HepG2 (cell line): ENCODE measurements at regions not wholly inside any gene's neighbourhood (a gene's known extent, or its start where the extent isn't known, plus 50 kb on each side); places are given as distances from the start of the nearest gene placed in this dataset.

ENCODE experiments used
- ATAC-seq: fragments of 200-7000 bp; cut with Tn5 transposase; 3 replicates; pipeline ENCODE4 v1.9.1; 2020; ENCODE audit warnings: mild to moderate bottlenecking, moderate library complexity
- BruUV-seq: library from RNA; stranded (reverse); fragments of 400-500 nt; replicated peaks from 2 replicates; lab custom pipeline; 2021; lab: Mats Ljungman, UMichigan
- CTCF ChIA-PET: fragments of 300-600 bp; formaldehyde crosslinking; extraction: SDS; loops from one replicate; lab custom pipeline; 2021; ENCODE audit warnings: low total read pairs, inconsistent platforms, low intra/inter-chr PET ratio; lab: Yijun Ruan, JAX
- POLR2A ChIA-PET: fragments of 350-600 bp; sonication (Branson Sonifier 250); formaldehyde crosslinking; loops from one replicate; lab custom pipeline; 2020; ENCODE audit warnings: antibody characterized with exemption, inconsistent platforms; lab: Yijun Ruan, JAX
- DNase-seq: peaks from one replicate; pipeline ENCODE4 v3.0.0-alpha.2; 2015; ENCODE audit warnings: low spot score
- FAIRE-seq: peaks from 3 replicates; lab custom pipeline; 2011; peaks lifted over from hg19 to GRCh38; lab: Jason Lieb, UNC
- H2AFZ ChIP-seq: one replicate; pipeline ENCODE4 v1.6.1; 2011; ENCODE audit warnings: low read length, inconsistent platforms
- H3K27ac ChIP-seq: fragments of 300-600 bp; 3 replicates; pipeline ENCODE4 v1.8.0; 2011; ENCODE audit warnings: mixed run types, mild to moderate bottlenecking, mixed read lengths, low read length, inconsistent platforms; ENCODE audit not compliant: insufficient read depth; ENCODE audit errors: extremely low read length
- H3K27me3 ChIP-seq, 2 experiments: fragments of 200-600 bp in 1 of 2; 2 replicates in 1 of 2; 3 replicates in 1 of 2; pipeline versions ENCODE4 v1.6.0 to v1.8.0; 2011; ENCODE audit warnings: low read length in 2 of 2, mild to moderate bottlenecking in 2 of 2, moderate library complexity in 2 of 2, inconsistent platforms in 1 of 2; ENCODE audit not compliant: insufficient read depth in 2 of 2, control insufficient read depth in 1 of 2
- H3K36me3 ChIP-seq, 2 experiments: fragments of 200-600 bp in 1 of 2; replicated peaks in 1 of 2; 2 replicates in 1 of 2; 3 replicates in 1 of 2; pipeline versions ENCODE4 v1.5.1 to v1.8.0; 2011; ENCODE audit warnings: low read length in 2 of 2, inconsistent platforms in 1 of 2; ENCODE audit not compliant: insufficient read depth in 2 of 2, control insufficient read depth in 1 of 2
- H3K4me1 ChIP-seq: 2 replicates; pipeline ENCODE4 v1.5.1; 2012; ENCODE audit warnings: low read length, inconsistent platforms; ENCODE audit not compliant: insufficient read depth
- H3K4me2 ChIP-seq: 2 replicates; pipeline ENCODE4 v1.6.0; 2011; ENCODE audit warnings: low read depth, low read length, inconsistent platforms
- H3K4me3 ChIP-seq, 3 experiments: fragments of 200-600 bp in 1 of 3; sonication (generic), shearing (Covaris generic) in 1 of 3; replicated peaks in 1 of 3; 2 replicates each; pipeline ENCODE4 v1.5.1; 2011 to 2016; ENCODE audit warnings: low read length in 3 of 3, inconsistent platforms in 2 of 3, low read depth in 2 of 3, mild to moderate bottlenecking in 2 of 3, control low read depth in 1 of 3, mixed read lengths in 1 of 3; ENCODE audit not compliant: insufficient read depth in 1 of 3
- H3K79me2 ChIP-seq: one replicate; pipeline ENCODE4 v1.6.1; 2011; ENCODE audit warnings: low read length, inconsistent platforms; ENCODE audit not compliant: insufficient read depth
- H3K9ac ChIP-seq: 2 replicates; pipeline ENCODE4 v1.6.0; 2011; ENCODE audit warnings: mild to moderate bottlenecking, low read depth, low read length, inconsistent platforms; ENCODE audit not compliant: insufficient read depth
- H3K9me3 ChIP-seq: 2 replicates; pipeline ENCODE4 v1.5.1; 2012; ENCODE audit warnings: mild to moderate bottlenecking, low read length
- H4K20me1 ChIP-seq: 2 replicates; pipeline ENCODE4 v1.6.0; 2011; ENCODE audit warnings: inconsistent platforms, mild to moderate bottlenecking, low read length, moderate library complexity; ENCODE audit not compliant: insufficient read depth
- FOXJ3 ChIP-seq: sonication (generic); formaldehyde crosslinking; IDR thresholded peaks from 2 replicates; pipeline ENCODE4 v1.4.0; 2020; ENCODE audit warnings: missing genetic modification reagents, mild to moderate bottlenecking, borderline replicate concordance
- KMT2B ChIP-seq: IDR thresholded peaks from 2 replicates; pipeline ENCODE4 v1.6.1; 2016; ENCODE audit warnings: missing genetic modification reagents, missing compliant biosample characterization
- RAD21 ChIP-seq: fragments of 450-650 bp; formaldehyde crosslinking; IDR thresholded peaks from 2 replicates; pipeline ENCODE4 v1.5.0; 2020; ENCODE audit warnings: mild to moderate bottlenecking
- REXO4 ChIP-seq: sonication (generic); formaldehyde crosslinking; IDR thresholded peaks from 2 replicates; pipeline ENCODE4 v1.8.0; 2022; ENCODE audit warnings: missing genetic modification reagents, mild to moderate bottlenecking, borderline replicate concordance
- SAFB2 ChIP-seq: sonication (generic); formaldehyde crosslinking; IDR thresholded peaks from 2 replicates; pipeline ENCODE4 v1.5.1; 2020; ENCODE audit warnings: missing genetic modification reagents, low read depth, mild to moderate bottlenecking, borderline replicate concordance
- XRCC5 ChIP-seq: fragments of 200-400 bp; formaldehyde crosslinking; optimal IDR thresholded peaks from 2 replicates; pipeline ENCODE3; 2017; ENCODE audit warnings: mild to moderate bottlenecking, low read length
- ZFP36 ChIP-seq: fragments of 150-350 bp; IDR thresholded peaks from 2 replicates; pipeline ENCODE4 v1.6.1; 2018; ENCODE audit warnings: borderline replicate concordance, low read length, low read depth; ENCODE audit not compliant: partially characterized antibody
- ZIK1 ChIP-seq: sonication (generic); formaldehyde crosslinking; IDR thresholded peaks from 2 replicates; pipeline ENCODE4 v1.5.0; 2020; ENCODE audit warnings: mild to moderate bottlenecking, low read depth, missing genetic modification reagents, borderline replicate concordance
- ZNF205 ChIP-seq: IDR thresholded peaks from 2 replicates; pipeline ENCODE4 v1.6.1; 2018; ENCODE audit warnings: missing biosample characterization, missing genetic modification reagents
- ZNF256 ChIP-seq: sonication (generic); formaldehyde crosslinking; conservative IDR thresholded peaks from 2 replicates; pipeline ENCODE4 v1.4.0; 2020; ENCODE audit warnings: missing genetic modification reagents
- ZNF552 ChIP-seq: sonication (generic); formaldehyde crosslinking; IDR thresholded peaks from 2 replicates; pipeline ENCODE4 v1.9.0; 2022; ENCODE audit warnings: missing genetic modification reagents, mild to moderate bottlenecking, borderline replicate concordance
- ZNF772 ChIP-seq: sonication (generic); formaldehyde crosslinking; IDR thresholded peaks from 2 replicates; pipeline ENCODE4 v1.5.0; 2020; ENCODE audit warnings: mild to moderate bottlenecking, missing genetic modification reagents
- WGBS: methylation state at CpG from one replicate; pipeline ENCODE4 v1.1.6; 2017; ENCODE audit warnings: low lambda C conversion rate; 5-methylcytosine and 5-hydroxymethylcytosine counted together
- in situ Hi-C: cut with HindIII; loops from 2 replicates; pipeline ENCODE4 v1.10.0; 2017; ENCODE audit warnings: low pct_unique_long_range_greater_than_20kb; ENCODE audit not compliant: extremely low pct_ligation_motif_present
- intact Hi-C: fragments of 100-400 bp; cut with micrococcal nuclease; formaldehyde crosslinking; loops from one replicate; pipeline ENCODE4 v1.10.0; 2022; ENCODE audit not compliant: unreplicated experiment
- TF ChIP-seq, protein P1 (sequence below): sonication (generic); formaldehyde crosslinking; IDR thresholded peaks from 2 replicates; pipeline ENCODE4 v1.8.0; 2022; ENCODE audit warnings: mild to moderate bottlenecking, missing genetic modification reagents, borderline replicate concordance
- TF ChIP-seq, protein P2 (sequence below): sonication (generic); formaldehyde crosslinking; IDR thresholded peaks from 2 replicates; pipeline ENCODE4 v1.5.0; 2020; ENCODE audit warnings: missing genetic modification reagents
- TF ChIP-seq, protein P3 (sequence below): IDR thresholded peaks from 2 replicates; pipeline ENCODE4 v1.6.1; 2018; ENCODE audit warnings: missing genetic modification reagents, mild to moderate bottlenecking, missing compliant biosample characterization
- TF ChIP-seq, protein P4 (sequence below): IDR thresholded peaks from 2 replicates; pipeline ENCODE4 v1.6.1; 2016
- TF ChIP-seq, protein P5 (sequence below): sonication (generic); formaldehyde crosslinking; IDR thresholded peaks from 2 replicates; pipeline ENCODE4 v1.5.1; 2020; ENCODE audit warnings: mild to moderate bottlenecking, missing genetic modification reagents, borderline replicate concordance

DNA sequence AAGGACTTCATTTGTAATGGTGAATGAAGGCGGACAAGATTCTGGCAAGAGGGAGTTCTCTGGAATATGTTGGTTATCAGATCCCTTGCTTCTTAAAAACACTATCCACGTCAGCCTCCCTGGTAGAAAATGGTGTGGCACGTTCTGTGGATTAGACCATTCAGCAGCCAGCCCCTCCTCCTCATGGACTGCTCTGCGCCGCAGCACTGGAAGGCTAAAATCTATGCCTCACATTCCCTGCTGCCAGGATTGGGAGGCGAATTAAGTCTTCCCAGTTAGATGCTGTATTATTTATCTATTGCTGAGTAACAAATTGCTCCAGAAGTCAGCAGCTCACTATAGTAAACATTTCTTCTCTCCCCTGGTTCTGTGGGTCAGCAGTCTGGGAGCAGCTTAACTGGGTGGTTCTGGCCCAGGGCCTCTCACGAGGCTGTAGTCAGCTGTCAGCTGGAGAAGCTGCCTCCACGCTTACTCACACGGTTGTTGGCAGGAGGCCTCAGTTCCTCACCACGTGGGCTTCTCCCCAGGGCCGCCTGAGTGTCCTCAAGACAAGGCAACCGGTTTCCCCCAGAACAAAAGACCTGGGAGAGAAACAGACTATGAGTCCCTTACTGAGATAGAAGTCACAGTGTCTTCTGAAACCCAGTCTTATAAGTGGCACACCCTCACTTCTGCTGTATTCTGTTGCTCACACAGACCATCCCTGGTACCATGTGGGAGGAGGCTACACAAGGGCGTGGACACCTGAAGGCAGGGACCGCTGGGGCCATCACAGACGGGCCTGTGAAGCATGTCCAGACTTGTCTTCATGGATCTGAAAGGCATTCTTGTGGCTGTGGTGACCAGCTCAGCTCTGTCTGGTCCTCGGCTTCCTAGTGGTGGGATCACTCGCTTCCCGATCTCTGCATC lies 101.0 kb downstream of the NRN1 start:
- ChIA-PET POLR2A (no interaction called here), CTCF (no interaction called here)
- FAIRE-seq (no peak), DNase-seq (no peak), ATAC-seq (no peak; the same call in 2 of the 3 replicates)
- Histone ChIP-seq H3K4me3 (no peak overlapping the region), H3K9ac (no peak overlapping the region), H3K36me3 (no peaks in the 10 kb centered on the region), H3K79me2 (no peaks in the 10 kb centered on the region), H3K9me3 (no peaks in the 10 kb centered on the region), H3K27ac (no peak overlapping the region), H3K27me3 (no peaks in the 10 kb centered on the region), H4K20me1 (no peaks in the 10 kb centered on the region), H2AFZ (no peak overlapping the region), H3K4me1 (no peaks in the 10 kb centered on the region), H3K4me2 (no peak overlapping the region)
- TF ChIP-seq REXO4 (CRISPR knock-in tag): no peak
- TF ChIP-seq ZNF772 (CRISPR knock-in tag): no peak
- TF ChIP-seq, protein P1, sequence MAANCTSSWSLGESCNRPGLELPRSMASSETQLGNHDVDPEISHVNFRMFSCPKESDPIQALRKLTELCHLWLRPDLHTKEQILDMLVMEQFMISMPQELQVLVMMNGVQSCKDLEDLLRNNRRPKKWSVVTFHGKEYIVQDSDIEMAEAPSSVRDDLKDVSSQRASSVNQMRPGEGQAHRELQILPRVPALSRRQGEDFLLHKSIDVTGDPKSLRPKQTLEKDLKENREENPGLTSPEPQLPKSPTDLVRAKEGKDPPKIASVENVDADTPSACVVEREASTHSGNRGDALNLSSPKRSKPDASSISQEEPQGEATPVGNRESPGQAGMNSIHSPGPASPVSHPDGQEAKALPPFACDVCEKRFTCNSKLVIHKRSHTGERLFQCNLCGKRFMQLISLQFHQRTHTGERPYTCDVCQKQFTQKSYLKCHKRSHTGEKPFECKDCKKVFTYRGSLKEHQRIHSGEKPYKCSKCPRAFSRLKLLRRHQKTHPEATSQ (CRISPR knock-in tag): no peak
- no peak for TF ChIP-seq ZNF256 (CRISPR knock-in tag)
- no peak for TF ChIP-seq RAD21
- no peak for TF ChIP-seq ZFP36
- no peak for TF ChIP-seq ZIK1 (CRISPR knock-in tag)
- no peak for TF ChIP-seq SAFB2
- no peak for TF ChIP-seq FOXJ3
- TF ChIP-seq, protein P2, sequence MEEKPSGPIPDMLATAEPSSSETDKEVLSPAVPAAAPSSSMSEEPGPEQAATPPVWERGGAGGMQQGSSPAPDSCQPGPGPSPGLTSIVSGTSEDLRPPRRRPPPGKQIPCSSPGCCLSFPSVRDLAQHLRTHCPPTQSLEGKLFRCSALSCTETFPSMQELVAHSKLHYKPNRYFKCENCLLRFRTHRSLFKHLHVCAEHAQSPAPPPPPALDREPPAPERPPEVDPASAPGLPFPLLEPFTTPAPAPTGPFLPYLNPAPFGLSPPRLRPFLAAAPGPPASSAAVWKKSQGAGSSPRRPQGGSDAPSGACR: no peak
- no peak for TF ChIP-seq ZNF552
- no peak for TF ChIP-seq XRCC5
- TF ChIP-seq, protein P3, sequence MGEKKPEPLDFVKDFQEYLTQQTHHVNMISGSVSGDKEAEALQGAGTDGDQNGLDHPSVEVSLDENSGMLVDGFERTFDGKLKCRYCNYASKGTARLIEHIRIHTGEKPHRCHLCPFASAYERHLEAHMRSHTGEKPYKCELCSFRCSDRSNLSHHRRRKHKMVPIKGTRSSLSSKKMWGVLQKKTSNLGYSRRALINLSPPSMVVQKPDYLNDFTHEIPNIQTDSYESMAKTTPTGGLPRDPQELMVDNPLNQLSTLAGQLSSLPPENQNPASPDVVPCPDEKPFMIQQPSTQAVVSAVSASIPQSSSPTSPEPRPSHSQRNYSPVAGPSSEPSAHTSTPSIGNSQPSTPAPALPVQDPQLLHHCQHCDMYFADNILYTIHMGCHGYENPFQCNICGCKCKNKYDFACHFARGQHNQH (CRISPR knock-in tag): no peak
- TF ChIP-seq, protein P4, sequence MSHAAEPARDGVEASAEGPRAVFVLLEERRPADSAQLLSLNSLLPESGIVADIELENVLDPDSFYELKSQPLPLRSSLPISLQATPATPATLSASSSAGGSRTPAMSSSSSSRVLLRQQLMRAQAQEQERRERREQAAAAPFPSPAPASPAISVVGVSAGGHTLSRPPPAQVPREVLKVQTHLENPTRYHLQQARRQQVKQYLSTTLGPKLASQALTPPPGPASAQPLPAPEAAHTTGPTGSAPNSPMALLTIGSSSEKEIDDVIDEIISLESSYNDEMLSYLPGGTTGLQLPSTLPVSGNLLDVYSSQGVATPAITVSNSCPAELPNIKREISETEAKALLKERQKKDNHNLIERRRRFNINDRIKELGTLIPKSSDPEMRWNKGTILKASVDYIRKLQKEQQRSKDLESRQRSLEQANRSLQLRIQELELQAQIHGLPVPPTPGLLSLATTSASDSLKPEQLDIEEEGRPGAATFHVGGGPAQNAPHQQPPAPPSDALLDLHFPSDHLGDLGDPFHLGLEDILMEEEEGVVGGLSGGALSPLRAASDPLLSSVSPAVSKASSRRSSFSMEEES (CRISPR knock-in tag): no peak
- TF ChIP-seq ZNF205 (CRISPR knock-in tag): no peak
- TF ChIP-seq KMT2B (CRISPR knock-in tag): no peak
- TF ChIP-seq, protein P5, sequence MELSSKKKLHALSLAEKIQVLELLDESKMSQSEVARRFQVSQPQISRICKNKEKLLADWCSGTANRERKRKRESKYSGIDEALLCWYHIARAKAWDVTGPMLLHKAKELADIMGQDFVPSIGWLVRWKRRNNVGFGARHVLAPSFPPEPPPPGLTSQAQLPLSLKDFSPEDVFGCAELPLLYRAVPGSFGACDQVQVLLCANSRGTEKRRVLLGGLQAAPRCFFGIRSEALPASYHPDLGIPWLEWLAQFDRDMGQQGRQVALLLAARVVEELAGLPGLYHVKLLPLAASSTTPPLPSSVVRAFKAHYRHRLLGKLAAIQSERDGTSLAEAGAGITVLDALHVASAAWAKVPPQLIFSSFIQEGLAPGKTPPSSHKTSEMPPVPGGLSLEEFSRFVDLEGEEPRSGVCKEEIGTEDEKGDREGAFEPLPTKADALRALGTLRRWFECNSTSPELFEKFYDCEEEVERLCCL (CRISPR knock-in tag): no peak
- 62% methylated on average over 15 of the region's 18 CpGs for WGBS
- in situ Hi-C loops: no loop called here
- intact Hi-C loops: no loop called here
- BruUV-seq: no TSS peak
